ENCODE measurements at regions not wholly inside any gene's neighbourhood (a gene's known extent, or its start where the extent isn't known, plus 50 kb on each side); places are given as distances from the start of the nearest gene placed in this dataset.

- ATAC-seq (ENCODE audit: low FRiP score in 2 of 2) = no peak
- 48 to 69% methylated on average over 5 to 7 of the region's 7 CpGs for WGBS, 2 donors
- no peak for DNase-seq
These were observed 346.3 kb downstream of the TMEM167A start for GRCh38 chr5:82730913-82731312.

GRCh38 chr5:82728926-82729702 is 348.1 kb downstream of the TMEM167A start:
- DNase-seq (no peak), ATAC-seq (ENCODE audit: low FRiP score in 2 of 2) (no peak)
- Histone ChIP-seq H3K4me3 (no peak overlapping the region), H3K9me3 (no peaks in the 10 kb centered on the region), H3K4me1 (no peaks in the 10 kb centered on the region), H3K27ac (no peak overlapping the region), H3K36me3 (no peaks in the 10 kb centered on the region), H3K27me3 (no peaks in the 10 kb centered on the region)
- TF ChIP-seq CTCF (IDR thresholded peaks at IDR 0.05) = no peak
- TF ChIP-seq EP300 (IDR thresholded peaks at IDR 0.05) = no peak
- TF ChIP-seq POLR2A (IDR thresholded peaks at IDR 0.05) = no peak
- no peak for TF ChIP-seq POLR2AphosphoS5 (IDR thresholded peaks at IDR 0.05)
- 73 to 78% methylated on average over 9 of the region's 9 CpGs for WGBS, 2 donors

More at GRCh38 chr5:82730913-82731312, 346.3 kb downstream of the TMEM167A start:
- no peaks in the 10 kb centered on the region for H3K27me3 ChIP-seq
- no peaks in the 10 kb centered on the region for H3K9me3 ChIP-seq
- TF ChIP-seq EP300 (IDR thresholded peaks at IDR 0.05) (no peak), POLR2AphosphoS5 (IDR thresholded peaks at IDR 0.05) (no peak), POLR2A (IDR thresholded peaks at IDR 0.05) (no peak), CTCF (IDR thresholded peaks at IDR 0.05) (no peak)
- no peaks in the 10 kb centered on the region for H3K4me1 ChIP-seq
- no peaks in the 10 kb centered on the region for H3K36me3 ChIP-seq
- no peak overlapping the region for H3K27ac ChIP-seq
- no peak overlapping the region for H3K4me3 ChIP-seq

- ATAC-seq (ENCODE audit: low FRiP score in 2 of 2) = no peak
These were observed 354.0 kb downstream of the TMEM167A start for GRCh38 chr5:82723168-82723567.

GRCh38 chr5:82721087-82721410 is 356.1 kb downstream of the TMEM167A start:
- Histone ChIP-seq H3K9me3 (no peaks in the 10 kb centered on the region), H3K27ac (no peak overlapping the region), H3K27me3 (no peaks in the 10 kb centered on the region), H3K36me3 (no peaks in the 10 kb centered on the region), H3K4me3 (no peak overlapping the region), H3K4me1 (peaks cover 0 to 7% (median 2%) of the 10 kb centered on the region in 4 donors)
- no peak for ATAC-seq (ENCODE audit: low FRiP score in 2 of 2)
- no peak for DNase-seq
- TF ChIP-seq POLR2AphosphoS5 (IDR thresholded peaks at IDR 0.05) (no peak), POLR2A (IDR thresholded peaks at IDR 0.05) (no peak), EP300 (IDR thresholded peaks at IDR 0.05) (no peak), CTCF (IDR thresholded peaks at IDR 0.05) (no peak)
- WGBS, 2 donors = 79 to 80% methylated on average over 1 of the region's 1 CpG

More at GRCh38 chr5:82723168-82723567, 354.0 kb downstream of the TMEM167A start:
- 83 to 86% methylated on average over 3 of the region's 3 CpGs for WGBS, 2 donors
- Histone ChIP-seq H3K27me3 (no peaks in the 10 kb centered on the region), H3K4me1 (peaks cover 0 to 7% (median 2%) of the 10 kb centered on the region in 4 donors), H3K27ac (no peak overlapping the region), H3K4me3 (no peak overlapping the region), H3K9me3 (no peaks in the 10 kb centered on the region), H3K36me3 (no peaks in the 10 kb centered on the region)
- DNase-seq = no peak
- no peak for TF ChIP-seq POLR2A (IDR thresholded peaks at IDR 0.05)
- no peak for TF ChIP-seq POLR2AphosphoS5 (IDR thresholded peaks at IDR 0.05)
- TF ChIP-seq CTCF (IDR thresholded peaks at IDR 0.05) = no peak
- TF ChIP-seq EP300 (IDR thresholded peaks at IDR 0.05) = no peak

All from upper lobe of left lung (tissue), 6 donors.